Sigmoid colon (tissue), 4 donors: ENCODE measurements at regions not wholly inside any gene's neighbourhood (a gene's known extent, or its start where the extent isn't known, plus 50 kb on each side); places are given as distances from the start of the nearest gene placed in this dataset.

Experiments used
- EP300 ChIP-seq, 4 donors: sonication (generic); formaldehyde crosslinking; IDR thresholded peaks; one replicate each; pipeline ENCODE4 v1.6.1; 2017; ENCODE audit warnings: antibody characterized with exemption in 4 of 4
- POLR2A ChIP-seq, 2 donors: fragments of 450-650 bp; IDR thresholded peaks; one replicate each; pipeline ENCODE4 v1.6.1; 2016; ENCODE audit warnings: antibody characterized with exemption in 2 of 2, mild to moderate bottlenecking in 2 of 2, moderate library complexity in 2 of 2
- POLR2AphosphoS5 ChIP-seq, 4 donors: sonication (generic); formaldehyde crosslinking; IDR thresholded peaks; one replicate each; pipeline ENCODE4 v1.6.1; 2017; ENCODE audit warnings: antibody characterized with exemption in 4 of 4
- TF ChIP-seq, protein P1 (sequence below), 4 experiments: fragments of 450-650 bp in 3 of 4; fragments of 200-600 bp in 1 of 4; IDR thresholded peaks; one replicate each; pipeline ENCODE4 v1.5.1; 2016 to 2019; ENCODE audit warnings: antibody characterized with exemption in 4 of 4, mild to moderate bottlenecking in 3 of 4, moderate library complexity in 2 of 4

DNA sequence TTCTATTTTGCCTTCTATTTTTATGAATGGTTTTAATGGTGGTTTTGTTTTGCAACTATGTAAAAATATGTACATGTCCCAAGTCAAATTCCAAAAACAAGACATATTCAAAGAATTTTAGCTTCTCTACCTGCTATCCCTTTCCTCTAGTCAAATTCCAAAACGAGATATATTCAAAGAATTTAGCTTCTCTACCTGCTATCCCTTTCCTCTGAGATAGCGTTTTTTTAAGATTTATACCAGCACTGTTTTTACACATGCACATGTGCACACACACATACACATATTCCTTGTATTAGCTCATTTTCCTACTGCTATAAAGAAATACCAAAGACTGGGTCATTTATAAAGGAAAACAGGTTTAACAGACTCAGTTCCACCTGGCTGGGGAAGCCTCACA is 199.1 kb upstream of the ARL4C start:
- TF ChIP-seq POLR2A (IDR thresholded peaks at IDR 0.05) (no peak), POLR2AphosphoS5 (IDR thresholded peaks at IDR 0.05) (no peak), EP300 (IDR thresholded peaks at IDR 0.05) (no peak)
- TF ChIP-seq, protein P1, sequence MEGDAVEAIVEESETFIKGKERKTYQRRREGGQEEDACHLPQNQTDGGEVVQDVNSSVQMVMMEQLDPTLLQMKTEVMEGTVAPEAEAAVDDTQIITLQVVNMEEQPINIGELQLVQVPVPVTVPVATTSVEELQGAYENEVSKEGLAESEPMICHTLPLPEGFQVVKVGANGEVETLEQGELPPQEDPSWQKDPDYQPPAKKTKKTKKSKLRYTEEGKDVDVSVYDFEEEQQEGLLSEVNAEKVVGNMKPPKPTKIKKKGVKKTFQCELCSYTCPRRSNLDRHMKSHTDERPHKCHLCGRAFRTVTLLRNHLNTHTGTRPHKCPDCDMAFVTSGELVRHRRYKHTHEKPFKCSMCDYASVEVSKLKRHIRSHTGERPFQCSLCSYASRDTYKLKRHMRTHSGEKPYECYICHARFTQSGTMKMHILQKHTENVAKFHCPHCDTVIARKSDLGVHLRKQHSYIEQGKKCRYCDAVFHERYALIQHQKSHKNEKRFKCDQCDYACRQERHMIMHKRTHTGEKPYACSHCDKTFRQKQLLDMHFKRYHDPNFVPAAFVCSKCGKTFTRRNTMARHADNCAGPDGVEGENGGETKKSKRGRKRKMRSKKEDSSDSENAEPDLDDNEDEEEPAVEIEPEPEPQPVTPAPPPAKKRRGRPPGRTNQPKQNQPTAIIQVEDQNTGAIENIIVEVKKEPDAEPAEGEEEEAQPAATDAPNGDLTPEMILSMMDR (IDR thresholded peaks at IDR 0.05) = no peak
